HPDE6-E6E7 (cell line): ENCODE measurements at regions not wholly inside any gene's neighbourhood (a gene's known extent, or its start where the extent isn't known, plus 50 kb on each side); places are given as distances from the start of the nearest gene placed in this dataset.
A peak's percentile ranks its signal among the peaks of the same experiment; 100 is the strongest.
"Not testable (repeated sequence)": the region's sequence is repeated elsewhere in the genome, so short reads cannot be mapped to it uniquely, and the experiment has no call there.

ENCODE experiments used
- DNase-seq: peaks from one replicate; pipeline ENCODE4 v3.0.0; 2011; ENCODE audit warnings: missing footprints; ENCODE audit errors: extremely low spot score

GRCh38 chr6:4656106-4656505, 120.1 kb upstream of the CDYL start:
- no peak for DNase-seq

- no peak for DNase-seq
Measured at GRCh38 chr6:4655196-4656025, 120.8 kb upstream of the CDYL start.

- no peak for DNase-seq
Measured at GRCh38 chr6:4653141-4653540, 123.1 kb upstream of the CDYL start.

- no peak for DNase-seq
Measured at GRCh38 chr6:4651831-4652467, 124.3 kb upstream of the CDYL start.

GRCh38 chr6:4649728-4650127, 126.5 kb upstream of the CDYL start:
- peak; percentile 40 for DNase-seq

- peak; percentile 71 for DNase-seq
Measured at GRCh38 chr6:4647414-4648365, 128.5 kb upstream of the CDYL start.

GRCh38 chr6:4645713-4646360, 130.4 kb upstream of the CDYL start:
- no peak for DNase-seq

- DNase-seq = peak; percentile 55
Measured at GRCh38 chr6:4644996-4645395, 131.2 kb upstream of the CDYL start.

GRCh38 chr6:4641461-4641860, 134.7 kb upstream of the CDYL start:
- DNase-seq = no peak

GRCh38 chr6:4640139-4640538, 136.1 kb upstream of the CDYL start:
- DNase-seq = peak; percentile 49

GRCh38 chr6:4638641-4639040, 137.6 kb upstream of the CDYL start:
- DNase-seq = no peak

- DNase-seq = peak; percentile 36
Measured at GRCh38 chr6:4637691-4638433, 138.3 kb upstream of the CDYL start.

- no peak for DNase-seq
Measured at GRCh38 chr6:4636881-4637224, 139.4 kb upstream of the CDYL start.

GRCh38 chr6:4636191-4636880, 139.9 kb upstream of the CDYL start:
- no peak for DNase-seq

GRCh38 chr6:4635666-4636065, 140.5 kb upstream of the CDYL start:
- DNase-seq = no peak

GRCh38 chr6:4632421-4632820, 143.8 kb upstream of the CDYL start:
- no peak for DNase-seq

GRCh38 chr6:4629789-4630188, 146.4 kb upstream of the CDYL start:
- not testable (repeated sequence) for DNase-seq

- no peak for DNase-seq
Measured at GRCh38 chr6:4625557-4625956, 150.6 kb upstream of the CDYL start.

- DNase-seq = no peak
Measured at GRCh38 chr6:4624726-4625125, 151.5 kb upstream of the CDYL start.
